ENCODE measurements at regions not wholly inside any gene's neighbourhood (a gene's known extent, or its start where the extent isn't known, plus 50 kb on each side); places are given as distances from the start of the nearest gene placed in this dataset.
A peak's percentile ranks its signal among the peaks of the same experiment; 100 is the strongest.

DNA sequence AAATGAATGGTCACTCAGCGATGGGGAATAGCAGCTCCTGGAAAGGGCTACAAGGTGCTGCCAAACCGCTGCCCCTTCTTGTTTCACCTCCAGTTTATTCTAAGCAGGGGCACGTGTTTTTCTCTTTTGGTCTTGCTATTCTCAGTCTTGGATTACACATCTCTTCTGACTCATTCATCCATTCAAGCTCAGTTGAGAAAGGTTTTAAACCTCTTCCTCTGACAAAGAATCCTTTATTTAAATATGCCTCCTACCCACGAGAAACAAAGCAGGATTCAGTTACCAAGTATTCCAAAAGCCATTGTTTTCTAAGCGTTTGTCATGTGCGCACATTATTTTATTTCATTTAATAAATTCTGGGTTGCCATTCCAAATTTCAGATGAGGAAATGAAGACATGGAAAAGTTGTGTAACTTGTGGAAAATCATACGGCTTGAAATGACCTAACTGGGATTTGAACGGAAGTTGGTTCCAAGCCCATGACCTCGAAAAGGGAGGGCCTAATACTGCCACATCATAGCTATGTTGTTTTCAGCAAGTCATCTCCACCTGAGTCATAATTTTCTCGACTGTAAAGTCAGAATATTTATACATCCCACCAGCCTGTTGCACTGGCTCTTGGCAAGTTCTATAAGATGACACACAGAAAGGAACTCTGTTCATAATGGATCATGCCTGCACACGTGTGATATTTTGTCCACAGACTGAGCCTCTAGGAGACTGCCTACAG lies 292.0 kb upstream of the SLCO3A1 start:
- no peak overlapping the region for H3K27ac ChIP-seq
- in situ Hi-C loops (cut with MboI; ENCODE audit: low pct_unique_long_range_greater_than_20kb in 2 of 9, low sequenced_read_pairs in 9 of 9, unreplicated experiment in 9 of 9), result no loop called here
- no peak overlapping the region for H3K4me3 ChIP-seq
- no peaks in the 10 kb centered on the region for H3K4me1 ChIP-seq (replicated peaks in 1 of 2)
- WGBS, 10 experiments, result 0 to 93% (median 54%) methylated on average over 1 to 10 of the region's 11 CpGs
- peak in 5 of 8 experiments; percentile 23 to 87 (median 51) for ATAC-seq (replicated peaks in 6 of 8)

DNA sequence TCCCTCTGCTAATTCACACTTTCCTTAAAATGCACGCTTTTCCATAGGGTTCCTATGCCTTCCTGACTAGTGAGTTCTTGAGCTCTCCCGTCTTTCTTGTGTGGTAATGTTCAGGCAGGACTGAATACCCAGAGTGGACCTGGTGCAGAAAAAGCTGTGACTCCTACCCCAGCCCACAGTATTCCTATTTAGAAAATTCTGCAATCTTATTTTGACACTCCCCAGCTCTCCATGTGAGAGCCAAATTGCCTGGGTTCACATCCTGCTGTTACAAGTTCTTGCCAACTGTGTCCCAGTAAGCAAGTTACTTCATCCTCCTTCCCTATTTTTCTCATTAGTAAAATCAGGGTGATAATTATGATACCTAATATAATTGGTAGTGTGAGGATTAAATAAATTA lies 290.8 kb upstream of the SLCO3A1 start:
- Histone ChIP-seq H3K27ac (no peak overlapping the region), H3K4me3 (no peak overlapping the region), H3K4me1 (replicated peaks in 1 of 2) (no peaks in the 10 kb centered on the region)
- in situ Hi-C loops (cut with MboI; ENCODE audit: low pct_unique_long_range_greater_than_20kb in 2 of 9, low sequenced_read_pairs in 9 of 9, unreplicated experiment in 9 of 9), result no loop called here
- 20 to 94% (median 76%) methylated on average over 1 to 2 of the region's 2 CpGs; no CpG with 5 or more reads in 4 of the 10 experiments for WGBS, 10 experiments
- ATAC-seq (replicated peaks in 6 of 8), result no peak

DNA sequence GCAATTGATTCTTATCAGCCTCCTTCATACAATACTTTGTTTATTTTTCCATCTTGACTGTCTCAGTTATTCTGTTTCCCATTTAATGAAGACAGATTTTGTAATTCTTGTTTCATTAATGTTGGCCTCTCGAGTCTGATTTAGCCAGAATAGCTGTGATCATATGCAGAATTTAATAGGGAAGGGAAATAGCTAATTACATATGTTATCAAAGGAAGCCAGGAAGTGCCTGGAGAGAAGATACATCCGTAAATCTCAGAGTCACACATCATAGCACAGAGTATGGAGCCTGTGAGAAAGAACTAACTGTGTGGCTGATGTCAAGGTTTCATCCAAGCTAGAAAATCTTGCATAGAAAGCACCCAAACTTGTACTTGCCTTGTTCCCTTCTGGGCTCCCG lies 288.9 kb upstream of the SLCO3A1 start:
- Histone ChIP-seq H3K4me3 (no peak overlapping the region), H3K27ac (no peak overlapping the region), H3K4me1 (replicated peaks in 1 of 2) (no peaks in the 10 kb centered on the region)
- in situ Hi-C loops (cut with MboI; ENCODE audit: low pct_unique_long_range_greater_than_20kb in 2 of 9, low sequenced_read_pairs in 9 of 9, unreplicated experiment in 9 of 9), result no loop called here
- WGBS, 10 experiments, result 6 to 84% (median 78%) methylated on average over 1 to 3 of the region's 3 CpGs; no CpG with 5 or more reads in 2 of the 10 experiments
- ATAC-seq (replicated peaks in 6 of 8), result no peak

DNA sequence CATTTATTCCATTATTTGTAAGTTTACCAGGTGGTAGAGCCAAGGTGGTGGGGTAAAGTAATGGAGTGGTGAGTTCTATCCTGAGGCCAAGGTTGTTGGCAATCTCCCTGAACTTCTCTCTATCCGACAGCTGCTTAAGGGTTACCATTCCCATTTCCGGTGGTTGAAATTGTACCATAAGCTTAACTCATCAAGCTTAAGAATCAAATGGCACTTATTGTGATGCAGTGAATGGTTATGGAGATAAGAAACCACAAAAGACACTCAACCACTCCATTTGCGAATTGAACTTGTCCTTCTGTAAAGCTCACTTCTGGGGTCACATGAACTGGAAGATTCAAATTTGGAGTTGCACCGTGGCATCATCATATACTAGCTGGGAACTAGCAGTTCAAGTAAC lies 287.4 kb upstream of the SLCO3A1 start:
- Histone ChIP-seq H3K4me1 (replicated peaks in 1 of 2) (no peaks in the 10 kb centered on the region), H3K4me3 (no peak overlapping the region), H3K27ac (no peak overlapping the region)
- 53 to 100% (median 86%) methylated on average over 1 to 4 of the region's 4 CpGs; no CpG with 5 or more reads in 1 of the 10 experiments for WGBS, 10 experiments
- in situ Hi-C loops (cut with MboI; ENCODE audit: low pct_unique_long_range_greater_than_20kb in 2 of 9, low sequenced_read_pairs in 9 of 9, unreplicated experiment in 9 of 9), result no loop called here
- no peak for ATAC-seq (replicated peaks in 6 of 8)

DNA sequence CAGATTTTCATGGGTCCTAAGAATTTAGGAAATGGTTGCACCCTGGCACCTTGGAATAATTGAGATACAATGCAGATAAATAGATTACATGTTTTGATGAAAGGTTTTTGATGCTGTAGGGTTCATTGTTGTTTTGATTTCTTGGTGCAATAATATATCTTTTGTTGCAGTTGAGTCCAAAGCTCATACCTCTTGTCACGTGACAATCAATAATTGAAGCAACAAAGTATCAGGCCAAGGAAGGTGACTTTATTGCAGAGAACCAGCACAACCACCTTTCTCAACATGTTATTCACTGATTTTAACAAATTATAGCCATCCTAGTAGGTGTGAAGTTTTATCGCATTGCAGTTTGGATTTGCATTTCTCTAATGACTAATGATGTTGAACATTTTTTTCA lies 285.5 kb upstream of the SLCO3A1 start:
- 43 to 100% (median 86%) methylated on average over 1 to 2 of the region's 2 CpGs for WGBS, 10 experiments
- Histone ChIP-seq H3K4me1 (replicated peaks in 1 of 2) (no peaks in the 10 kb centered on the region), H3K4me3 (no peak overlapping the region), H3K27ac (no peak overlapping the region)
- in situ Hi-C loops (cut with MboI; ENCODE audit: low pct_unique_long_range_greater_than_20kb in 2 of 9, low sequenced_read_pairs in 9 of 9, unreplicated experiment in 9 of 9), result no loop called here
- ATAC-seq (replicated peaks in 6 of 8), result no peak

- WGBS, 10 experiments, result 44 to 100% (median 77%) methylated on average over 1 to 4 of the region's 5 CpGs; no CpG with 5 or more reads in 2 of the 10 experiments
- ATAC-seq (replicated peaks in 6 of 8), result peak in 3 of 8 experiments; percentile 47 to 97 (median 66)
- H3K4me3 ChIP-seq, result no peak overlapping the region
Measured at GRCh38 chr15:91572110-91572509, 281.4 kb upstream of the SLCO3A1 start.

GRCh38 chr15:91576096-91576495 lies 277.4 kb upstream of the SLCO3A1 start:
- H3K4me3 ChIP-seq, result no peak overlapping the region
- in situ Hi-C loops (cut with MboI; ENCODE audit: low pct_unique_long_range_greater_than_20kb in 2 of 9, low sequenced_read_pairs in 9 of 9, unreplicated experiment in 9 of 9), result no loop called here
- peaks cover 0 to 9% of the 10 kb centered on the region in 2 donors for H3K4me1 ChIP-seq (replicated peaks in 1 of 2)
- 5 to 48% (median 32%) methylated on average over 2 to 4 of the region's 4 CpGs; no CpG with 5 or more reads in 2 of the 10 experiments for WGBS, 10 experiments
- ATAC-seq (replicated peaks in 6 of 8), result no peak
- H3K27ac ChIP-seq, result no peak overlapping the region

More at GRCh38 chr15:91572110-91572509, 281.4 kb upstream of the SLCO3A1 start:
- H3K27ac ChIP-seq, result no peak overlapping the region
- in situ Hi-C loops (cut with MboI; ENCODE audit: low pct_unique_long_range_greater_than_20kb in 2 of 9, low sequenced_read_pairs in 9 of 9, unreplicated experiment in 9 of 9), result no loop called here
- peaks cover 0 to 9% of the 10 kb centered on the region in 2 donors for H3K4me1 ChIP-seq (replicated peaks in 1 of 2)

- Histone ChIP-seq H3K4me1 (replicated peaks in 1 of 2) (peaks cover 0 to 9% of the 10 kb centered on the region in 2 donors), H3K27ac (no peak overlapping the region), H3K4me3 (no peak overlapping the region)
- no peak for ATAC-seq (replicated peaks in 6 of 8)
- WGBS, 10 experiments, result 3 to 90% (median 80%) methylated on average over 1 to 6 of the region's 6 CpGs; no CpG with 5 or more reads in 1 of the 10 experiments
- in situ Hi-C loops (cut with MboI; ENCODE audit: low pct_unique_long_range_greater_than_20kb in 2 of 9, low sequenced_read_pairs in 9 of 9, unreplicated experiment in 9 of 9), result no loop called here
Measured at GRCh38 chr15:91578511-91578910, 275.0 kb upstream of the SLCO3A1 start.

- 0 to 100% (median 86%) methylated on average over 1 to 3 of the region's 3 CpGs; no CpG with 5 or more reads in 1 of the 10 experiments for WGBS, 10 experiments
- Histone ChIP-seq H3K4me3 (no peak overlapping the region), H3K27ac (no peak overlapping the region), H3K4me1 (replicated peaks in 1 of 2) (no peaks in the 10 kb centered on the region)
- in situ Hi-C loops (cut with MboI; ENCODE audit: low pct_unique_long_range_greater_than_20kb in 2 of 9, low sequenced_read_pairs in 9 of 9, unreplicated experiment in 9 of 9), result no loop called here
- ATAC-seq (replicated peaks in 6 of 8), result no peak
Measured at GRCh38 chr15:91584895-91585294, 268.6 kb upstream of the SLCO3A1 start.

- H3K4me3 ChIP-seq, result no peak overlapping the region
- ATAC-seq (replicated peaks in 6 of 8), result peak in 1 of 8 experiments; percentile 81
- in situ Hi-C loops (cut with MboI; ENCODE audit: low pct_unique_long_range_greater_than_20kb in 2 of 9, low sequenced_read_pairs in 9 of 9, unreplicated experiment in 9 of 9), result no loop called here
- 10 to 100% (median 71%) methylated on average over 1 to 4 of the region's 4 CpGs; no CpG with 5 or more reads in 1 of the 10 experiments for WGBS, 10 experiments
- H3K27ac ChIP-seq, result no peak overlapping the region
- H3K4me1 ChIP-seq (replicated peaks in 1 of 2), result no peaks in the 10 kb centered on the region
Measured at GRCh38 chr15:91586560-91586959, 266.9 kb upstream of the SLCO3A1 start.

GRCh38 chr15:91589360-91589759 lies 264.1 kb upstream of the SLCO3A1 start:
- H3K4me3 ChIP-seq, result no peak overlapping the region
- no peak for ATAC-seq (replicated peaks in 6 of 8)
- H3K4me1 ChIP-seq (replicated peaks in 1 of 2), result no peaks in the 10 kb centered on the region
- no peak overlapping the region for H3K27ac ChIP-seq
- WGBS, 10 experiments, result 50 to 93% (median 77%) methylated on average over 1 to 3 of the region's 3 CpGs
- in situ Hi-C loops (cut with MboI; ENCODE audit: low pct_unique_long_range_greater_than_20kb in 2 of 9, low sequenced_read_pairs in 9 of 9, unreplicated experiment in 9 of 9), result no loop called here

GRCh38 chr15:91592567-91592966 lies 260.9 kb upstream of the SLCO3A1 start:
- ATAC-seq (replicated peaks in 6 of 8), result peak in 3 of 8 experiments; percentile 33 to 73 (median 70)
- Histone ChIP-seq H3K27ac (no peak overlapping the region), H3K4me1 (replicated peaks in 1 of 2) (no peaks in the 10 kb centered on the region), H3K4me3 (no peak overlapping the region)
- in situ Hi-C loops (cut with MboI; ENCODE audit: low pct_unique_long_range_greater_than_20kb in 2 of 9, low sequenced_read_pairs in 9 of 9, unreplicated experiment in 9 of 9), result no loop called here
- WGBS, 10 experiments, result 0 to 74% (median 39%) methylated on average over 1 to 2 of the region's 2 CpGs; no CpG with 5 or more reads in 1 of the 10 experiments

DNA sequence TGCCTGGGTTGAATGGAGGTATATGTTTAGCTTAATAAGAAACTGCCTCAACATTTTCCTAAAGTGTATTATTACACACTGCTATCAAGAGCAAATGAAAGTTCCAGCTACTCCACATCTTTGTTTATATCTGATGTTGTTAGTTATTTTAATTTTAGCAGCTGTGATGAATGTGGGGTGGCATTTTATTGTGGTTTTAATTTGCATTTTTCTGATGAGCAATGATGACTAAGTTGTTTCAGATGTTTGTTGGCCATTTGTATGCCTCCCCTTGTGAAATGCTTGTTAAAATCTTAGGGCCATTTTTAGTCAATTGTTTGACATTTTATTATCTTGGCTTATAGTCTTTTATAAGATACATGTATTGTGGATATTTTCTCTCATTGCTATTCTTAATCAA lies 260.4 kb upstream of the SLCO3A1 start:
- ATAC-seq (replicated peaks in 6 of 8), result peak in 2 of 8 experiments; percentile 89 to 90
- no peaks in the 10 kb centered on the region for H3K4me1 ChIP-seq (replicated peaks in 1 of 2)
- no peak overlapping the region for H3K27ac ChIP-seq
- in situ Hi-C loops (cut with MboI; ENCODE audit: low pct_unique_long_range_greater_than_20kb in 2 of 9, low sequenced_read_pairs in 9 of 9, unreplicated experiment in 9 of 9), result no loop called here
- no peak overlapping the region for H3K4me3 ChIP-seq

DNA sequence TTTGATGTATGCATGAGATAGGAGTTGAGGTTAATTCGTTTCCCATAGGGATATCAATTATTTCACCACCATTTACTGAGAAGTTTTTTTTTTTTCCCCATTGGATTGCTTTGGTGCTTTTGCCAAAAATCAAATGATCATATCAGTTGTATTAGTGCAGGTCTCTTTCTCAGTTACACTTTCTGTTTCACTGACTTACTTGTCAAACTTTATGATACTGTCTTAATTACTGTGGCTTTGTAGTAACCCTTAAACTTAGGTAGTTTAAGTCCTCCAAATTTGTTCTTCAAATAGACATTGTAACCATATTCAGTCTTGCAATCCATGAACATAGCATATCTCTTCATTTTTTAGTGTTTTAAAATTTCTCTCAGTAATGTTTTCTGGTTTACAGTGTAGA lies 259.9 kb upstream of the SLCO3A1 start:
- in situ Hi-C loops (cut with MboI; ENCODE audit: low pct_unique_long_range_greater_than_20kb in 2 of 9, low sequenced_read_pairs in 9 of 9, unreplicated experiment in 9 of 9), result no loop called here
- H3K4me3 ChIP-seq, result no peak overlapping the region
- ATAC-seq (replicated peaks in 6 of 8), result no peak
- WGBS, 10 experiments, result 0 to 89% (median 65%) methylated on average over 1 of the region's 1 CpG
- H3K4me1 ChIP-seq (replicated peaks in 1 of 2), result no peaks in the 10 kb centered on the region
- H3K27ac ChIP-seq, result no peak overlapping the region
